Lower leg skin (tissue), 3 donors: ENCODE measurements at regions not wholly inside any gene's neighbourhood (a gene's known extent, or its start where the extent isn't known, plus 50 kb on each side); places are given as distances from the start of the nearest gene placed in this dataset.

ENCODE experiments used
- POLR2A ChIP-seq, 2 donors: fragments of 450-650 bp; IDR thresholded peaks; one replicate each; pipeline ENCODE4 v1.6.1; 2016 to 2017; ENCODE audit warnings: antibody characterized with exemption in 2 of 2, mild to moderate bottlenecking in 1 of 2, moderate library complexity in 1 of 2
- TF ChIP-seq, protein P1 (sequence below), 3 donors: fragments of 450-650 bp; IDR thresholded peaks; one replicate each; pipeline ENCODE4 v1.5.1; 2016; ENCODE audit warnings: antibody characterized with exemption in 3 of 3, mild to moderate bottlenecking in 3 of 3, moderate library complexity in 2 of 3

DNA sequence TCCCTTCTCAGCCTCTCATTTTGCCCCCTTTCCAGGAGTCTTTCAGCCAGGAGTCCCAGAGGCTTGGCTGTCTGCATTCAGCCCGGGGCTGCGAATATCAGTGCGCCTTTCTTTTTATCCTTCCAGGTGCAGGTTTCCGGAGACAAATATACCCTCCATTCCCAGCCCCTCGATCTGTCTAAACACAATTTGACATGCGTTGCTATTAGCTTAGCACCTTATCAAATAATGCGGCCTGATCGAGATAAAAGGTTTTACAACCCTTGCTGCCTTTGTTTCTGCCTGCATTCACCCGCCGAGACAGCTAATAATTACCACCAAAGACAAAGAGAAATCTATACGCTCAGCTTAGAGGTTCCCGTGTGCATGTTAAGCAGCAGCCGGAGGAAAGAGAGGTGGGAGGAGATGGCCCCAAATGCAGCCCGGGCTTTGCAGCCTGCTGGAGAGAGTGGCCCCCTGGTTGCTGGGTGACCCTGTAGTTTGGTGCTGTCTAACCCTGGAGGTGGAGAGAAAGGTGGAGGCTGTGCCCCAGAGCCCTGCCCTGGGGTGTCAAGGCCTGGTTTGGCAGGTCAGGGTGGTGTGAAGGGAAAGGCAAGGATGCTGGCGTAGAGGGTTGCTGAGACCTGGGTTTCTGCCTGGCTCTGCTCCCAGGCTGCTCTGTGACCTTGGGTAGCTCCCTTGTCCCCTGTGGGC is 185.3 kb downstream of the RPS24 start:
- TF ChIP-seq, protein P1, sequence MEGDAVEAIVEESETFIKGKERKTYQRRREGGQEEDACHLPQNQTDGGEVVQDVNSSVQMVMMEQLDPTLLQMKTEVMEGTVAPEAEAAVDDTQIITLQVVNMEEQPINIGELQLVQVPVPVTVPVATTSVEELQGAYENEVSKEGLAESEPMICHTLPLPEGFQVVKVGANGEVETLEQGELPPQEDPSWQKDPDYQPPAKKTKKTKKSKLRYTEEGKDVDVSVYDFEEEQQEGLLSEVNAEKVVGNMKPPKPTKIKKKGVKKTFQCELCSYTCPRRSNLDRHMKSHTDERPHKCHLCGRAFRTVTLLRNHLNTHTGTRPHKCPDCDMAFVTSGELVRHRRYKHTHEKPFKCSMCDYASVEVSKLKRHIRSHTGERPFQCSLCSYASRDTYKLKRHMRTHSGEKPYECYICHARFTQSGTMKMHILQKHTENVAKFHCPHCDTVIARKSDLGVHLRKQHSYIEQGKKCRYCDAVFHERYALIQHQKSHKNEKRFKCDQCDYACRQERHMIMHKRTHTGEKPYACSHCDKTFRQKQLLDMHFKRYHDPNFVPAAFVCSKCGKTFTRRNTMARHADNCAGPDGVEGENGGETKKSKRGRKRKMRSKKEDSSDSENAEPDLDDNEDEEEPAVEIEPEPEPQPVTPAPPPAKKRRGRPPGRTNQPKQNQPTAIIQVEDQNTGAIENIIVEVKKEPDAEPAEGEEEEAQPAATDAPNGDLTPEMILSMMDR (IDR thresholded peaks at IDR 0.05) = no peak
- no peak for TF ChIP-seq POLR2A (IDR thresholded peaks at IDR 0.05)
